K562 (cell line): ENCODE measurements at regions not wholly inside any gene's neighbourhood (a gene's known extent, or its start where the extent isn't known, plus 50 kb on each side); places are given as distances from the start of the nearest gene placed in this dataset.

Source experiments
- ATAC-seq: fragments of 200-7000 bp; cut with Tn5 transposase; 3 replicates; pipeline ENCODE4 v1.9.1; 2020; ENCODE audit warnings: moderate library complexity
- BruUV-seq: library from RNA; stranded (reverse); fragments of 400-500 nt; replicated peaks from 2 replicates; lab custom pipeline; 2021; lab: Mats Ljungman, UMichigan
- CTCF ChIA-PET: fragments of 300-600 bp; formaldehyde crosslinking; extraction: SDS; loops from one replicate; lab custom pipeline; 2021; ENCODE audit warnings: low intra/inter-chr PET ratio; lab: Yijun Ruan, JAX
- POLR2A ChIA-PET: fragments of 300-600, 350-650 bp; sonication (Branson Sonifier 250); formaldehyde crosslinking; extraction: SDS; loops from one replicate; lab custom pipeline; 2021; ENCODE audit warnings: antibody characterized with exemption, inconsistent platforms; lab: Yijun Ruan, JAX
- DNase-seq, 4 experiments: peaks; one replicate each; pipeline versions ENCODE4 v3.0.0 to v3.0.0-alpha.2; 2011 to 2018; ENCODE audit warnings: low spot score in 3 of 4, mixed read lengths in 3 of 4; ENCODE audit errors: extremely low read depth in 1 of 4
- FAIRE-seq: peaks from 2 replicates; lab custom pipeline; 2011; peaks lifted over from hg19 to GRCh38; lab: Jason Lieb, UNC
- H2AFZ ChIP-seq: 2 replicates; pipeline ENCODE4 v1.6.0; 2011; ENCODE audit warnings: low read depth, low read length, control low read depth, inconsistent platforms
- H3K27ac ChIP-seq: fragments of 200-600 bp; 3 replicates; pipeline ENCODE4 v1.8.0; 2011; ENCODE audit warnings: low read depth, mild to moderate bottlenecking, control low read depth, inconsistent platforms, low read length, moderate library complexity, mixed read lengths; ENCODE audit errors: extremely low read depth
- H3K27me3 ChIP-seq, 2 experiments: fragments of 300-600 bp in 1 of 2; 2 replicates in 1 of 2; 3 replicates in 1 of 2; pipeline versions ENCODE4 v1.6.0 to v1.8.0; 2011; ENCODE audit warnings: inconsistent platforms in 2 of 2, low read length in 2 of 2, mild to moderate bottlenecking in 1 of 2, mixed read lengths in 1 of 2, moderate library complexity in 1 of 2; ENCODE audit not compliant: control insufficient read depth in 2 of 2, insufficient read depth in 2 of 2
- H3K36me3 ChIP-seq: fragments of 300-600 bp; 3 replicates; pipeline ENCODE4 v1.8.0; 2011; ENCODE audit warnings: mild to moderate bottlenecking, low read length, inconsistent platforms; ENCODE audit not compliant: control insufficient read depth, insufficient read depth
- H3K4me1 ChIP-seq, 2 experiments: fragments of 200-600 bp in 1 of 2; replicated peaks in 1 of 2; 2 replicates in 1 of 2; 3 replicates in 1 of 2; pipeline versions ENCODE4 v1.5.1 to v1.8.0; 2011; ENCODE audit warnings: inconsistent platforms in 2 of 2, low read length in 2 of 2, mild to moderate bottlenecking in 1 of 2, mixed read lengths in 1 of 2, moderate library complexity in 1 of 2; ENCODE audit not compliant: control insufficient read depth in 2 of 2, insufficient read depth in 2 of 2
- H3K4me2 ChIP-seq: 2 replicates; pipeline ENCODE4 v1.6.1; 2011; ENCODE audit warnings: low read length, control low read depth, inconsistent platforms, mixed read lengths; ENCODE audit not compliant: insufficient read depth
- H3K4me3 ChIP-seq: fragments of 200-600 bp; sonication (generic), shearing (Covaris generic); 2 replicates; pipeline ENCODE4 v1.5.1; 2016; ENCODE audit warnings: control low read depth, inconsistent platforms
- H3K79me2 ChIP-seq: fragments of 200-600 bp; 3 replicates; pipeline ENCODE4 v1.8.0; 2011; ENCODE audit warnings: low read length, inconsistent platforms; ENCODE audit not compliant: control insufficient read depth, insufficient read depth
- H3K9ac ChIP-seq, 2 experiments: 2 replicates each; pipeline versions ENCODE4 v1.6.0 to v1.6.1; 2011; ENCODE audit warnings: low read depth in 2 of 2, low read length in 2 of 2, control low read depth in 1 of 2, inconsistent platforms in 1 of 2, mild to moderate bottlenecking in 1 of 2, mixed read lengths in 1 of 2; ENCODE audit not compliant: insufficient read depth in 1 of 2
- H3K9me1 ChIP-seq: one replicate; pipeline ENCODE4 v1.6.0; 2011; ENCODE audit warnings: inconsistent platforms, mild to moderate bottlenecking, low read length, moderate library complexity; ENCODE audit not compliant: control insufficient read depth, insufficient read depth
- H3K9me3 ChIP-seq: replicated peaks from 2 replicates; pipeline ENCODE4 v1.5.1; 2011; ENCODE audit warnings: low read depth, low read length, inconsistent platforms; ENCODE audit not compliant: control insufficient read depth, insufficient read depth
- H4K20me1 ChIP-seq: replicated peaks from 2 replicates; pipeline ENCODE4 v1.6.1; 2011; ENCODE audit warnings: low read length, inconsistent platforms, mixed read lengths; ENCODE audit not compliant: control insufficient read depth, insufficient read depth
- CBX2 ChIP-seq: fragments of 200-600 bp; sonication (generic); IDR thresholded peaks from one replicate; pipeline ENCODE4 v1.6.1; 2012; ENCODE audit warnings: mild to moderate bottlenecking, low read length, inconsistent platforms; ENCODE audit not compliant: insufficient read depth, poor library complexity, severe bottlenecking
- CBX5 ChIP-seq: IDR thresholded peaks from 2 replicates; pipeline ENCODE4 v1.6.1; 2014; ENCODE audit warnings: low read depth, borderline replicate concordance
- EHMT2 ChIP-seq: fragments of 450-650 bp; IDR thresholded peaks from 2 replicates; pipeline ENCODE4 v1.6.1; 2018; ENCODE audit warnings: antibody characterized with exemption
- EWSR1 ChIP-seq: fragments of 450-650 bp; IDR thresholded peaks from 2 replicates; pipeline ENCODE4 v1.6.1; 2018; ENCODE audit warnings: borderline replicate concordance, mild to moderate bottlenecking, low read depth, moderate library complexity; ENCODE audit not compliant: partially characterized antibody
- HMG20A ChIP-seq: fragments of 450-650 bp; formaldehyde crosslinking; conservative IDR thresholded peaks from 2 replicates; pipeline ENCODE4 v1.4.0; 2020; ENCODE audit warnings: mild to moderate bottlenecking, mixed read lengths
- KLF1 ChIP-seq: fragments of 450-650 bp; IDR thresholded peaks from 2 replicates; pipeline ENCODE4 v1.6.1; 2016; ENCODE audit warnings: missing genetic modification characterization, missing compliant biosample characterization
- NFE2L1 ChIP-seq: fragments of 450-650 bp; IDR thresholded peaks from 2 replicates; pipeline ENCODE4 v1.6.1; 2016; ENCODE audit warnings: missing genetic modification characterization, low read depth, mild to moderate bottlenecking, missing compliant biosample characterization, moderate library complexity, borderline replicate concordance
- POLR2A ChIP-seq: fragments of 450-650 bp; conservative IDR thresholded peaks from 2 replicates; pipeline ENCODE4 v1.6.1; 2016
- POLR2B ChIP-seq: fragments of 450-650 bp; IDR thresholded peaks from 2 replicates; pipeline ENCODE4 v1.6.1; 2018; ENCODE audit warnings: low read depth; ENCODE audit not compliant: partially characterized antibody
- SMAD1 ChIP-seq: fragments of 150-350 bp; IDR thresholded peaks from 2 replicates; pipeline ENCODE4 v1.6.1; 2014; ENCODE audit warnings: low read length, low read depth; ENCODE audit not compliant: partially characterized antibody
- TEAD2 ChIP-seq: fragments of 450-650 bp; IDR thresholded peaks from 2 replicates; pipeline ENCODE4 v1.6.1; 2016; ENCODE audit warnings: missing genetic modification characterization, control low read depth, missing compliant biosample characterization
- TRIM28 ChIP-seq: fragments of 450-650 bp; IDR thresholded peaks from 2 replicates; pipeline ENCODE4 v1.6.1; 2017
- ZEB2 ChIP-seq: fragments of 450-650 bp; IDR thresholded peaks from 2 replicates; pipeline ENCODE4 v1.6.1; 2016
- ZFP30 ChIP-seq: fragments of 250-450 bp; sonication (Bioruptor Pico); IDR thresholded peaks from 2 replicates; pipeline ENCODE4 v1.8.0; 2022; ENCODE audit warnings: moderate library complexity, mild to moderate bottlenecking, inconsistent platforms, borderline replicate concordance
- ZNF184 ChIP-seq: sonication (generic); formaldehyde crosslinking; IDR thresholded peaks from 2 replicates; pipeline ENCODE4 v1.5.0; 2020; ENCODE audit warnings: missing genetic modification reagents
- ZNF79 ChIP-seq: fragments of 250-450 bp; sonication (Bioruptor Pico); IDR thresholded peaks from 2 replicates; pipeline ENCODE4 v1.4.0; 2020; ENCODE audit warnings: low read depth, mild to moderate bottlenecking, moderate library complexity
- WGBS: fragments of 100-300 bp; shearing (Covaris generic); methylation state at CpG from one replicate; pipeline ENCODE4 v1.1.6; 2016; ENCODE audit warnings: low coverage, mixed read lengths; ENCODE audit not compliant: insufficient coverage; ENCODE audit errors: missing lambda C conversion rate; 5-methylcytosine and 5-hydroxymethylcytosine counted together
- in situ Hi-C: fragments of 300-500 bp; cut with MboI; formaldehyde crosslinking; loops from 4 replicates; pipeline ENCODE4 v1.15.0; 2018; ENCODE audit warnings: inconsistent platforms, mixed read lengths
- intact Hi-C: fragments of 100-400 bp; cut with micrococcal nuclease; formaldehyde crosslinking; loops from 2 replicates; pipeline ENCODE4 v1.14.2; 2022
- TF ChIP-seq, protein P1 (sequence below), 2 experiments: fragments of 450-650 bp in 1 of 2; sonication (generic) in 1 of 2; formaldehyde crosslinking in 1 of 2; IDR thresholded peaks in 1 of 2; conservative IDR thresholded peaks in 1 of 2; 2 replicates each; pipeline versions ENCODE4 v1.6.1 to v1.8.1; 2016 to 2023; ENCODE audit warnings: mild to moderate bottlenecking in 2 of 2, moderate library complexity in 2 of 2, inconsistent platforms in 1 of 2, missing genetic modification reagents in 1 of 2
- TF ChIP-seq, protein P2 (sequence below): IDR thresholded peaks from 2 replicates; pipeline ENCODE4 v1.6.1; 2011; ENCODE audit not compliant: insufficient read length; ENCODE audit errors: extremely low read depth

- H2AFZ ChIP-seq = no peak overlapping the region
- FAIRE-seq (no peak), DNase-seq (no peak), ATAC-seq (no peak)
- no peak overlapping the region for H3K4me3 ChIP-seq
- no peaks in the 10 kb centered on the region for H3K9me3 ChIP-seq
- H3K27me3 ChIP-seq = no peaks in the 10 kb centered on the region
- no peaks in the 10 kb centered on the region for H3K79me2 ChIP-seq
- H3K36me3 ChIP-seq = no peaks in the 10 kb centered on the region
- no peak overlapping the region for H3K27ac ChIP-seq
- intact Hi-C loops (no loop called here), in situ Hi-C loops (no loop called here)
- no peak for TF ChIP-seq ZFP30 (CRISPR knock-in tag)
- TF ChIP-seq ZNF184 = no peak
- TF ChIP-seq TEAD2 (tag) = no peak
- TF ChIP-seq EHMT2 = no peak
- no peak for TF ChIP-seq NFE2L1 (tag)
- no peak for TF ChIP-seq POLR2A
- no peak for TF ChIP-seq HMG20A (CRISPR knock-in tag)
- TF ChIP-seq KLF1 (tag) = no peak
- TF ChIP-seq TRIM28 = no peak
- no peak for TF ChIP-seq CBX5
- no peak for TF ChIP-seq CBX2
- no peak for TF ChIP-seq ZNF79 (CRISPR knock-in tag)
- TF ChIP-seq, protein P1, sequence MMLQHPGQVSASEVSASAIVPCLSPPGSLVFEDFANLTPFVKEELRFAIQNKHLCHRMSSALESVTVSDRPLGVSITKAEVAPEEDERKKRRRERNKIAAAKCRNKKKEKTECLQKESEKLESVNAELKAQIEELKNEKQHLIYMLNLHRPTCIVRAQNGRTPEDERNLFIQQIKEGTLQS (IDR thresholded peaks at IDR 0.05) = no peak
- TF ChIP-seq, protein P1 (CRISPR knock-in tag; conservative IDR thresholded peaks at IDR 0.05) = no peak
- TF ChIP-seq SMAD1 = no peak
- TF ChIP-seq EWSR1 = no peak
- TF ChIP-seq POLR2B = no peak
- no peak for TF ChIP-seq ZEB2
- TF ChIP-seq, protein P2, sequence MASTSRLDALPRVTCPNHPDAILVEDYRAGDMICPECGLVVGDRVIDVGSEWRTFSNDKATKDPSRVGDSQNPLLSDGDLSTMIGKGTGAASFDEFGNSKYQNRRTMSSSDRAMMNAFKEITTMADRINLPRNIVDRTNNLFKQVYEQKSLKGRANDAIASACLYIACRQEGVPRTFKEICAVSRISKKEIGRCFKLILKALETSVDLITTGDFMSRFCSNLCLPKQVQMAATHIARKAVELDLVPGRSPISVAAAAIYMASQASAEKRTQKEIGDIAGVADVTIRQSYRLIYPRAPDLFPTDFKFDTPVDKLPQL = no peak
- 0% methylated on average over 3 of the region's 5 CpGs for WGBS
- no peak overlapping the region for H3K4me2 ChIP-seq
- CTCF ChIA-PET = no interaction called here
- no peaks in the 10 kb centered on the region for H3K9me1 ChIP-seq
- BruUV-seq = no TSS peak
- no peaks in the 10 kb centered on the region for H3K4me1 ChIP-seq
- POLR2A ChIA-PET = no interaction called here
- H3K9ac ChIP-seq = no peak overlapping the region
- H4K20me1 ChIP-seq = no peaks in the 10 kb centered on the region
These were observed 919.0 kb upstream of the ALCAM start for GRCh38 chr3:104447681-104448080.
